Glomerular visceral epithelial cell (primary cell): ENCODE measurements at regions not wholly inside any gene's neighbourhood (a gene's known extent, or its start where the extent isn't known, plus 50 kb on each side); places are given as distances from the start of the nearest gene placed in this dataset.
"Not testable (repeated sequence)": the region's sequence is repeated elsewhere in the genome, so short reads cannot be mapped to it uniquely, and the experiment has no call there.

Experiments
- DNase-seq: peaks from one replicate; pipeline ENCODE4 v3.0.0-alpha.2; 2016; ENCODE audit errors: extremely low spot score

- not testable (repeated sequence) for DNase-seq
Measured at GRCh38 chr7:119266790-119267189, 1006.2 kb upstream of the KCND2 start.

DNA sequence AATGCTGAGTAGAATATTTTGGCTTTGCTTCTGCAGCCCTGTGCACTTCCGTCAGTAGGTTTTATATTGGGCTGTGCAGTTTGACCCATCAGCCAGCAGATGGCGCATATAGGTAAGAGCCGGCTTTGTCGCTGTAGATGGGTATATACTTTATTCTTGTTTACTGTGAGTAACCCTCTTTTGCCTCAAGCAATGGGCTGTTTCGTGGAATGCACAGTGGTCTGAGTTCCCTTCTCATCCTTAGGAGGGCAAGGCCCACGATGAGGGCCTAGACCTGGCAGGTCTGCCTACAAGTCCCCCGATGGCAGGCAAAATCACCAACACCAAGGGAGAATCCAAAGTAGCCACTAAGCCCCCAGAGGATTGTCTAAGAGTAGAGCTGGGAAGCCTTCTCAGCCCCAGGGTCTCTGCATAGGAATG is 1002.9 kb upstream of the KCND2 start:
- DNase-seq: peak; percentile 59

GRCh38 chr7:119270644-119271043 is 1002.3 kb upstream of the KCND2 start:
- DNase-seq: no peak

DNA sequence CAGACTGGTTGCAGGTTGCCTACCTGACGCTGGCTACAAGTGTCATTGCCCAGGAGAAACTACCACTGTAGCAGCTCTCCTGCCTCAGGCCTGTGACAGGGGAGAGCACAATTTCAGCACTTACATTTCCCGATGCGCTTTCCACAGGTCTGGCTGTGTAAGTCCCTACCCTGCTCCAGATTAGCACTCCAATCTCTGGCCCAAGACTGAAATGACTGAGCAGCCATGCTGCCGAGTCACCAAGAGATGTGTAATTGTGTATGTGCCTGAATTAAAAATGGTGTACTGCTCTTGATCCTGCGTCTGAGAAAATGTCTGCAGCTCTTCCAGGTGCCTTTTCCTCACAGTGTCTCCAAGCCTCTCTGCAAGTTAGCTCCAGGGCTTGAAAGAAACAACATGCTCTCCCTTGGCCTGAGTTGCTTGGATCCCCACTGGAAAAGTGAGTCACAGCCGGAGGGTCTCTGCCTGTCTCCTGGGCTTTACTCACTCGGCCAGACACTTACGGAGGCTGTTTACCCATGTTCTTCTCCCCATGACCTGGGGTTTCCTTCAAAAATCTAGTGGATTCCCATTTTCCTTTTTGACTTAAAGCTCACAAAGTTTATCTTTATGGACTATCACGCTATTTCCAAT is 1001.7 kb upstream of the KCND2 start:
- DNase-seq: no peak

DNA sequence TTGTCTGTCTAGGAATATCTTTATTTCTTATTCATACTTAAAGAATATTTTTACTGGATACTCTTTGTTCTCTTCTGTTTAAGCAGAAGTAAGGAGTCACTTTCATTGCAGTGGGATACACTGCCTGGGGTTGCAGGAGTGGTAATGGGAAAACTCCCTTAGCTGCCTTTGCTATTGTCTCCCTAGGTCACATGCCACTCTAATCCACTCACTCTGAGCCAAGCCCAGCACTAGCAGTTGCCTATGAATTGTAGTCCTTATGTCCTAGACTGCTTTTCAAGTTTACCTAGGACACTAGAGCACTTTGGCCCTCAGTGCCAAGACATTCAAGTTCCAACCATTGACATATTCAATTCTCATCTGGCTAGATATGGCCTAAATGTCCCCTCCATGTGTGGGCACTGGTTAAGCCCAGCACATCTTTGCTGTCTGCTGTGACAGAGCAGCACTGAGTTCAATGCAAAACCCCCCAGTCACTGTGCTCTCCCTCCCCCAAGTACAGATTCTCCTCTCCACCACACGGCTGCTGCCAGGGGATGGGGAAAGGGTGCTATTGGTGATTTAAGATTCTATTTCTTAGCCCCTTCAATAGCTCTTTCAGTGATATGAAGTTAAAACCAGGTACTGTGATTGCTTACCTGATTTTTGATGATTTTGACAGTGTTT is 991.7 kb upstream of the KCND2 start:
- DNase-seq: no peak

DNA sequence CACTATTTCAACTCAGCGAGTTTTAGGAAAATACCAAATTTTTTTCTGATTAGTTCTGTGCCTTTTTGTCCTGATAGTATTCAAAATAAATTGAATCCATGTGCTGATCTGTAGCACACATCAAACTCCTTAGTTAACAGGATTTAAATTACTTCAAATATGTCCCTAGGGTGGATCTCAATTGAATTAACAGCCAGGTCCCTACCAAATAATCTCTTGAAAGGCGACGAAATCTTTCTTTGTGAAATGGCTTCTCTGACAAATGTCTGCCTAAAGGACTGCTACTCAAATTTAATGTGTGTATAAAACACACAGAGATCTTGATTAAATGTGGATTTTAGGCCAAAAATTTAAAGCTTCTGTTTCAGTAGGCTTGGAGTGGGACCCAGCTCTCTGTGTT is 989.6 kb upstream of the KCND2 start:
- DNase-seq: no peak

GRCh38 chr7:119288416-119288815 is 984.6 kb upstream of the KCND2 start:
- no peak for DNase-seq

DNA sequence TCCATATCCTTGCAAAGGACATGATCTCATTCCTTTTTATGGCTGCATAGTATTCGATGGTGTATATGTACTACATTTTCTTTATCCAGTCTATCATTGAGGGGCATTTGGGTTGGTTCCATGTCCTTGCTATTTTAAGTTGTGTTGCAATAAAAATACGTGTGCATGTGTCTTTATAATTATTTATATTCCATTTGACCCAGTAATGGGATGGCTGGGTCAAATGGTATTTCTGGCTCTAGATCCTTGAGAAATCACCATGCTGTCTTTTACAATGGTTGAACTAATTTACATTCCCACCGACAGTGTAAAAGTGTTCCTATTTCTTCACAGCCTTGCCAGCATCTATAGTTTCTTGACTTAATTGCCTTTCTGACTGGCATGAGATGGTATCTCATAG is 972.6 kb upstream of the KCND2 start:
- DNase-seq: peak; percentile 7

DNA sequence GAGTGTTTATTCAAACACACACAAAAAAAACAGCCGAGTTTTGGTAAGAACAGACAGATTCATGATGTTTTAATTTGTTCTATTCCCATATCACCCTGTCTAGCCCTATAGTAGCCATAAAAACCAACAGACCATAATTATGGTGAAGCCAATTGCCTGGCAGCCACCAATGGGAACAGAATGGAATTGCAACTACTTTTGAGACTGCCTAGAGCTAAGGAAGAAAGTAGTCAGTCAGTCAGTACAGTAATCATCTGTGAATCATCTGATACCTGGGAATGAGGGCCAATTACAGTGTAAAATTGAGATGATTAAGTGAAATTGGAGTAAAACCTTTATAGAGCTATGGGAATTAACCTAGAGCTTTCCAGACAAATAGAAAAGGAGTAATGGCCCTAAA is 952.7 kb upstream of the KCND2 start:
- DNase-seq: no peak

DNA sequence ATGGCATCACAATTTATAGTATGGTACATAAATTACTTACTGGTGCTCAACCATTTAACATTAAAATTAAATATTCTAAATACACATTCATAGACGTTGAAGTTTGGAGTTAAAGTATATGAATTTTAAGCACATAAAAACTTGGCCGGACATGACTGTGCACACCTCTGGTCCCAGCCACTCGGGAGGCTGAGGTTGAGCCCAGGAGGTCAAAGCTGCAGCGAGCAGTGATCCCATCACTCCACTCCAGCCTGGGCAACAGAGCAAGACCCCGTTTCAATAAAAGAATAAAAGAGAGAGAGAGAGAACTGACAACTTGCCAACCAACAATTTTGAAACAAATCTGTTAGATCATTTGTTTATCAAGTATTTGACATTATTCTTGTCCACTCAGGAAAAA is 943.3 kb upstream of the KCND2 start:
- no peak for DNase-seq

GRCh38 chr7:119335405-119335804 is 937.6 kb upstream of the KCND2 start:
- DNase-seq: no peak

DNA sequence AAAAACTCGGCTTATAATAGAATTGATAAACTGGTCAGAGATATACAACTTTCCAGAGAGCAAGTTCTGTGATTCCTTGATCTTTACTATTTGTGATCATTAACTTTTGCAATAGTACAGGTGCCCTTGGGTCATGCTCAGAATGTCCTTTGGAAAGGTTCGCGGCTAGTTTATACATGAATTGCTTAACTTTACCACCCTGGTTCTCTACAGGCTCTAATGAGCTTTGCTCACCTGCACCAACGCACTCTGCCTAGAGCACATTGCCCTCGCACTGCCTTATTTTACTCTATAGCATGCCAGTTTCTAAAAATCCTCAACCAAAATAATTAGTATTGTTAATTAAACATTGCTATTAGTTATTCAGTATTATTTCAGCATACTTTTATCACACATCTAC is 931.2 kb upstream of the KCND2 start:
- DNase-seq: no peak

GRCh38 chr7:119343289-119343688 is 929.7 kb upstream of the KCND2 start:
- DNase-seq: no peak

GRCh38 chr7:119344466-119344865 is 928.5 kb upstream of the KCND2 start:
- DNase-seq: no peak

- no peak for DNase-seq
Measured at GRCh38 chr7:119348491-119348890, 924.5 kb upstream of the KCND2 start.

GRCh38 chr7:119350334-119350733 is 922.6 kb upstream of the KCND2 start:
- DNase-seq: no peak

DNA sequence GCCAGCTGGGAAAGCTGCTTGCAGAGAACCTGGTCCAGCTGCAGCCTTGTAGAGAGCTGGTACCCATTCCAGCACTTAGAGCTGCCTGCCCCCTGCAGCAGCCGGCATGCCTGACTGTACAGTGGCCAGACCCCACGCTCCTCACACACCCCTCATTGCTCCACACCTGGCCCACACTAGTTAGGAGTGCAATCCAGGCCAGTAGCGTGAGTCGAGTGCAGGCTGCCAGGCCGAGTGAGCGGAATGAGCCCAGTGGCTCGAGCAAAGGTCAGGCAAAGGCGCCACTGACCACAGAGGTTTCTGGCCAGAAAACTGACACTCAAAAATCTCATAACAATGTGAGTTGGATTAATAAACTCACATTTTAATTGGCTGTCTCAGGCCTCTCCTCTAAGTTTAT is 921.7 kb upstream of the KCND2 start:
- DNase-seq: no peak

DNA sequence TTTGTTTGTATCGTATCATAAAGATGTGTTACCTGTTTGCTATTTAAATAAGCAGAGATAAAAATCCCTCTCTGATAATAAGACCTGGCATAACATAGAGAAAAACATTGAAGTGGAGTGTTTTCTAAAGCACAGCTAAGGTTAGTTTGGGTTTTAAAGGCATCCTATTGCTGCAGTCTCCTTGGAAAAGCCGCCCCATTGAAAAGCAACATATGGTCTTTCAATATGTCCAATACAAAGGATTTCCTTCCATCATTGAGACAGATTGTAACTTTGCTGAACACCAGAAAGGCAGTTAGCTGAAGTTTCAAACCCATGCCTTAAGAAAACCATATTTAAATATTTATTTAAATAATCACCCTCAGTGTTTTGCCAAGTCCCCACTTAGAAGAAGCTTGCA is 898.5 kb upstream of the KCND2 start:
- no peak for DNase-seq

- DNase-seq: no peak
Measured at GRCh38 chr7:119377861-119378260, 895.1 kb upstream of the KCND2 start.

GRCh38 chr7:119382726-119383125 is 890.2 kb upstream of the KCND2 start:
- no peak for DNase-seq

GRCh38 chr7:119395024-119395423 is 878.0 kb upstream of the KCND2 start:
- DNase-seq: no peak

GRCh38 chr7:119397156-119397555 is 875.8 kb upstream of the KCND2 start:
- no peak for DNase-seq

DNA sequence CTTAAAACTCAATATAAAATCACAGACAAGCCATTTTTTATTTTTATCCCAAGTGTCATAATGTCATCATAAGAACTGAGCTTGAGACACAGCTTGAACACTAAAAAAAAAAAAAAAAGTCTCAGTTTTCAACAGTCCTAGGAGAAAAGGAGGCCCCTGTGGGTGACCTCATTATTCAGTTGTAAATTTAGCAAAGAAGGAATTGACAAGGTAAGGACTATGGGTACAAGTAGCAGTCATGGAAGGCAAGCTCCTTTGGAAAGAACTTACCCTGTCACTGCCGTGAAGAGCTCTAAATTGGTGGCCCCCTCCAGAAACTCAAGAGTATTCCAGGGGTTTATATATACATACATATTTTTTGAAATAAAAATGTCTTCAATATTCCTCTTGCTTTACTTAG is 864.4 kb upstream of the KCND2 start:
- no peak for DNase-seq

- no peak for DNase-seq
Measured at GRCh38 chr7:119413314-119413805, 859.6 kb upstream of the KCND2 start.
